GM18499 (cell line): ENCODE measurements at regions not wholly inside any gene's neighbourhood (a gene's known extent, or its start where the extent isn't known, plus 50 kb on each side); places are given as distances from the start of the nearest gene placed in this dataset.

Experiments used
- ATAC-seq: cut with Tn5 transposase; IDR thresholded peaks from one replicate; pipeline ENCODE4 v1.9.1; 2021; ENCODE audit warnings: moderate number of reproducible peaks; ENCODE audit not compliant: insufficient read depth, unreplicated experiment

- no peak for ATAC-seq
Observed at GRCh38 chr2:166573391-166573790, 79.3 kb upstream of the SCN7A start.

- no peak for ATAC-seq
Observed at GRCh38 chr2:166572937-166573336, 78.9 kb upstream of the SCN7A start.

- ATAC-seq = no peak
Observed at GRCh38 chr2:166568409-166568808, 74.4 kb upstream of the SCN7A start.

- no peak for ATAC-seq
Observed at GRCh38 chr2:166565501-166565900, 71.5 kb upstream of the SCN7A start.

- ATAC-seq = no peak
Observed at GRCh38 chr2:166563894-166564293, 69.8 kb upstream of the SCN7A start.

GRCh38 chr2:166560022-166560421, 66.0 kb upstream of the SCN7A start:
- ATAC-seq = no peak

GRCh38 chr2:166550923-166551322, 56.9 kb upstream of the SCN7A start:
- ATAC-seq = no peak

GRCh38 chr2:166545473-166545872, 51.4 kb upstream of the SCN7A start:
- no peak for ATAC-seq
